Esophagus muscularis mucosa (tissue), 4 donors: ENCODE measurements at regions not wholly inside any gene's neighbourhood (a gene's known extent, or its start where the extent isn't known, plus 50 kb on each side); places are given as distances from the start of the nearest gene placed in this dataset.

Experiments used
- DNase-seq: peaks from one replicate; pipeline ENCODE4 v3.0.0-alpha.2; 2017; ENCODE audit errors: extremely low spot score
- H3K27ac ChIP-seq, 4 donors: fragments of 200-600 bp; sonication (generic); replicated peaks in 1 of 4; 1 replicate in 3 of 4; 2 replicates in 1 of 4; pipeline ENCODE4 v1.5.1; 2016 to 2019; ENCODE audit warnings: mild to moderate bottlenecking in 1 of 4
- H3K27me3 ChIP-seq, 4 donors: fragments of 200-600 bp; sonication (generic); one replicate each; pipeline versions ENCODE4 v1.5.1 to v1.6.0; 2016 to 2019
- H3K36me3 ChIP-seq, 4 donors: fragments of 200-600 bp; sonication (generic); one replicate each; pipeline ENCODE4 v1.5.1; 2016 to 2019
- H3K4me1 ChIP-seq, 4 donors: fragments of 200-600 bp; sonication (generic); one replicate each; pipeline ENCODE4 v1.5.1; 2016 to 2019
- H3K4me3 ChIP-seq, 4 donors: fragments of 200-600 bp; sonication (generic); 1 replicate in 2 of 4; 2 replicates in 2 of 4; pipeline ENCODE4 v1.5.1; 2016 to 2019; ENCODE audit warnings: mild to moderate bottlenecking in 4 of 4, moderate library complexity in 1 of 4
- H3K9me3 ChIP-seq, 4 donors: fragments of 200-600 bp; sonication (generic); 1 replicate in 3 of 4; 2 replicates in 1 of 4; pipeline ENCODE4 v1.5.1; 2016 to 2019
- CTCF ChIP-seq, 3 experiments: fragments of 200-600 bp in 2 of 3; fragments of 450-650 bp in 1 of 3; sonication (generic) in 2 of 3; IDR thresholded peaks; one replicate each; pipeline ENCODE4 v1.5.1; 2017 to 2019; ENCODE audit warnings: antibody characterized with exemption in 3 of 3, mild to moderate bottlenecking in 2 of 3, moderate library complexity in 1 of 3
- EP300 ChIP-seq: sonication (generic); formaldehyde crosslinking; IDR thresholded peaks from one replicate; pipeline ENCODE4 v1.6.1; 2017; ENCODE audit warnings: antibody characterized with exemption
- POLR2A ChIP-seq: fragments of 450-650 bp; IDR thresholded peaks from one replicate; pipeline ENCODE4 v1.6.1; 2017; ENCODE audit warnings: antibody characterized with exemption, moderate library complexity, mild to moderate bottlenecking, low read depth
- POLR2AphosphoS5 ChIP-seq, 2 donors: sonication (generic); formaldehyde crosslinking; IDR thresholded peaks; one replicate each; pipeline ENCODE4 v1.6.1; 2017; ENCODE audit warnings: antibody characterized with exemption in 2 of 2
- WGBS: methylation state at CpG from one replicate; pipeline ENCODE4 v1.1.5; 2018; 5-methylcytosine and 5-hydroxymethylcytosine counted together
- intact Hi-C: fragments of 100-400 bp; cut with DNase I; formaldehyde crosslinking; loops from one replicate; pipeline ENCODE4 v1.15.1; 2023

GRCh38 chr2:19695706-19696105 lies 206.1 kb downstream of the TTC32 start:
- TF ChIP-seq EP300 (no peak), POLR2AphosphoS5 (IDR thresholded peaks at IDR 0.05) (no peak), CTCF (IDR thresholded peaks at IDR 0.05) (no peak), POLR2A (no peak)
- Histone ChIP-seq H3K9me3 (peaks cover 0 to 14% (median 9%) of the 10 kb centered on the region in 4 donors), H3K27ac (no peak overlapping the region), H3K36me3 (no peaks in the 10 kb centered on the region), H3K4me3 (no peak overlapping the region), H3K4me1 (no peaks in the 10 kb centered on the region), H3K27me3 (no peaks in the 10 kb centered on the region)
- no peak for DNase-seq
- 86% methylated on average over 4 of the region's 4 CpGs for WGBS
- intact Hi-C loops, result no loop called here

- intact Hi-C loops, result no loop called here
- TF ChIP-seq POLR2AphosphoS5 (IDR thresholded peaks at IDR 0.05) (no peak), EP300 (no peak), CTCF (IDR thresholded peaks at IDR 0.05) (no peak)
- no peak overlapping the region for H3K27ac ChIP-seq
- DNase-seq, result no peak
- H3K27me3 ChIP-seq, result no peaks in the 10 kb centered on the region
- peaks cover 0 to 15% (median 12%) of the 10 kb centered on the region in 4 donors for H3K4me1 ChIP-seq
- H3K4me3 ChIP-seq, result no peak overlapping the region
- H3K9me3 ChIP-seq, result peaks cover 0 to 7% (median 0%) of the 10 kb centered on the region in 4 donors
- WGBS, result 100% methylated on average over 1 of the region's 1 CpG
- H3K36me3 ChIP-seq, result no peaks in the 10 kb centered on the region
These were observed 209.9 kb downstream of the TTC32 start for GRCh38 chr2:19691892-19692291.

GRCh38 chr2:19690429-19690828 lies 211.4 kb downstream of the TTC32 start:
- Histone ChIP-seq H3K4me3 (no peak overlapping the region), H3K27me3 (no peaks in the 10 kb centered on the region), H3K27ac (no peak overlapping the region), H3K4me1 (peaks cover 0 to 19% (median 13%) of the 10 kb centered on the region in 4 donors), H3K9me3 (no peaks in the 10 kb centered on the region), H3K36me3 (no peaks in the 10 kb centered on the region)
- TF ChIP-seq EP300 (no peak), POLR2A (no peak), CTCF (IDR thresholded peaks at IDR 0.05) (no peak), POLR2AphosphoS5 (IDR thresholded peaks at IDR 0.05) (no peak)
- 85% methylated on average over 3 of the region's 3 CpGs for WGBS
- DNase-seq, result no peak
- intact Hi-C loops, result no loop called here

- Histone ChIP-seq H3K27me3 (no peaks in the 10 kb centered on the region), H3K9me3 (no peaks in the 10 kb centered on the region), H3K4me1 (peaks cover 0 to 19% (median 13%) of the 10 kb centered on the region in 4 donors), H3K4me3 (no peak overlapping the region), H3K36me3 (no peaks in the 10 kb centered on the region), H3K27ac (no peak overlapping the region)
- TF ChIP-seq CTCF (IDR thresholded peaks at IDR 0.05) (no peak), POLR2AphosphoS5 (IDR thresholded peaks at IDR 0.05) (no peak), EP300 (no peak)
- DNase-seq, result no peak
- intact Hi-C loops, result no loop called here
- 80% methylated on average over 3 of the region's 6 CpGs for WGBS
These were observed 212.1 kb downstream of the TTC32 start for GRCh38 chr2:19689646-19690168.

- H3K36me3 ChIP-seq, result no peaks in the 10 kb centered on the region
- peaks cover 0 to 19% (median 13%) of the 10 kb centered on the region in 4 donors for H3K4me1 ChIP-seq
- no peak overlapping the region for H3K27ac ChIP-seq
- no peak overlapping the region for H3K4me3 ChIP-seq
- H3K27me3 ChIP-seq, result no peaks in the 10 kb centered on the region
- TF ChIP-seq POLR2A, result no peak
- TF ChIP-seq EP300, result no peak
- no peak for TF ChIP-seq POLR2AphosphoS5 (IDR thresholded peaks at IDR 0.05)
- no peak for TF ChIP-seq CTCF (IDR thresholded peaks at IDR 0.05)
- WGBS, result 72% methylated on average over 11 of the region's 11 CpGs
- intact Hi-C loops, result no loop called here
- DNase-seq, result no peak
- H3K9me3 ChIP-seq, result no peaks in the 10 kb centered on the region
These were observed 213.7 kb downstream of the TTC32 start for GRCh38 chr2:19688059-19688458.
